Loucy (cell line): ENCODE measurements at regions not wholly inside any gene's neighbourhood (a gene's known extent, or its start where the extent isn't known, plus 50 kb on each side); places are given as distances from the start of the nearest gene placed in this dataset.

Experiments used
- H2AFZ ChIP-seq: fragments of 200-600 bp; sonication (generic); 2 replicates; pipeline ENCODE4 v1.6.0; 2016; ENCODE audit warnings: antibody characterized with exemption, mild to moderate bottlenecking, low read length, moderate library complexity
- H3F3A ChIP-seq: fragments of 200-600 bp; 2 replicates; pipeline ENCODE4 v1.6.0; 2016; ENCODE audit warnings: antibody characterized with exemption, low read depth, mild to moderate bottlenecking
- H3K27me3 ChIP-seq: fragments of 200-600 bp; sonication (generic); 2 replicates; pipeline ENCODE4 v1.6.1; 2014; ENCODE audit warnings: low read length, mild to moderate bottlenecking; ENCODE audit not compliant: insufficient read depth, poor library complexity, severe bottlenecking
- H3K36me3 ChIP-seq: fragments of 200-600 bp; sonication (generic); 2 replicates; pipeline ENCODE4 v1.6.1; 2016; ENCODE audit warnings: low read length; ENCODE audit not compliant: insufficient read depth
- H3K4me1 ChIP-seq: fragments of 200-600 bp; sonication (generic); 2 replicates; pipeline ENCODE4 v1.5.1; 2014; ENCODE audit warnings: low read length, mild to moderate bottlenecking; ENCODE audit not compliant: insufficient read depth, poor library complexity, severe bottlenecking
- H3K4me2 ChIP-seq: fragments of 200-600 bp; sonication (generic); 2 replicates; pipeline ENCODE4 v1.6.0; 2014; ENCODE audit warnings: antibody characterized with exemption, low read length, low read depth, mild to moderate bottlenecking; ENCODE audit not compliant: poor library complexity, severe bottlenecking
- H3K4me3 ChIP-seq: fragments of 200-600 bp; sonication (generic); 2 replicates; pipeline ENCODE4 v1.5.1; 2014; ENCODE audit warnings: low read length, mild to moderate bottlenecking, mixed read lengths; ENCODE audit not compliant: poor library complexity, severe bottlenecking
- H3K79me2 ChIP-seq: fragments of 200-600 bp; sonication (generic); 2 replicates; pipeline ENCODE4 v1.6.1; 2014; ENCODE audit warnings: low read length; ENCODE audit not compliant: insufficient read depth
- H3K9ac ChIP-seq: fragments of 200-600 bp; sonication (generic); 2 replicates; pipeline ENCODE4 v1.6.0; 2014; ENCODE audit warnings: mild to moderate bottlenecking, low read depth, low read length, moderate library complexity; ENCODE audit not compliant: poor library complexity, severe bottlenecking
- H3K9me2 ChIP-seq: fragments of 200-600 bp; sonication (generic); replicated peaks from 2 replicates; pipeline ENCODE4 v1.6.1; 2016; ENCODE audit warnings: low read depth, low read length, mixed read lengths
- H3K9me3 ChIP-seq: fragments of 200-600 bp; sonication (generic); 2 replicates; pipeline ENCODE4 v1.6.1; 2014; ENCODE audit warnings: mild to moderate bottlenecking, antibody characterized with exemption, low read length, low read depth; ENCODE audit not compliant: insufficient read depth
- H4K20me1 ChIP-seq: fragments of 200-600 bp; sonication (generic); 2 replicates; pipeline ENCODE4 v1.6.0; 2014; ENCODE audit warnings: antibody characterized with exemption, low read length, mild to moderate bottlenecking; ENCODE audit not compliant: insufficient read depth, poor library complexity, severe bottlenecking
- CTCF ChIP-seq: fragments of 200-600 bp; sonication (generic); conservative IDR thresholded peaks from 2 replicates; pipeline ENCODE4 v1.5.1; 2014; ENCODE audit warnings: mild to moderate bottlenecking, antibody characterized with exemption, low read length
- EZH2phosphoT487 ChIP-seq: fragments of 200-600 bp; IDR thresholded peaks from 2 replicates; pipeline ENCODE4 v1.6.1; 2018; ENCODE audit warnings: antibody characterized with exemption, mild to moderate bottlenecking, moderate library complexity, borderline replicate concordance

- Histone ChIP-seq H3K27me3 (no peaks in the 10 kb centered on the region), H4K20me1 (no peaks in the 10 kb centered on the region), H3K36me3 (no peaks in the 10 kb centered on the region), H3K4me2 (no peak overlapping the region), H3K9me2 (no peaks in the 10 kb centered on the region), H3K9me3 (no peaks in the 10 kb centered on the region), H3K9ac (no peak overlapping the region), H3K4me3 (no peak overlapping the region), H2AFZ (no peak overlapping the region), H3K4me1 (no peaks in the 10 kb centered on the region), H3K79me2 (no peaks in the 10 kb centered on the region), H3F3A (no peaks in the 10 kb centered on the region)
- TF ChIP-seq CTCF = no peak
- TF ChIP-seq EZH2phosphoT487 = no peak
Measured at GRCh38 chr5:89694026-89694550, 715.5 kb downstream of the CETN3 start.

GRCh38 chr5:89690331-89690730, 719.2 kb downstream of the CETN3 start:
- Histone ChIP-seq H3K4me3 (no peak overlapping the region), H3K36me3 (no peaks in the 10 kb centered on the region), H2AFZ (no peak overlapping the region), H3K79me2 (no peaks in the 10 kb centered on the region), H3K4me2 (no peak overlapping the region), H3K9ac (no peak overlapping the region), H3K9me2 (no peaks in the 10 kb centered on the region), H3F3A (no peaks in the 10 kb centered on the region), H4K20me1 (no peaks in the 10 kb centered on the region), H3K4me1 (no peaks in the 10 kb centered on the region), H3K27me3 (no peaks in the 10 kb centered on the region), H3K9me3 (no peaks in the 10 kb centered on the region)
- TF ChIP-seq CTCF = no peak

GRCh38 chr5:89686081-89686765, 723.3 kb downstream of the CETN3 start:
- TF ChIP-seq EZH2phosphoT487 (no peak), CTCF (no peak)

More at GRCh38 chr5:89686081-89686765, 723.3 kb downstream of the CETN3 start:
- Histone ChIP-seq H3K4me3 (no peak overlapping the region), H3K9ac (no peak overlapping the region), H2AFZ (no peak overlapping the region), H3F3A (no peaks in the 10 kb centered on the region), H3K4me2 (no peak overlapping the region), H3K79me2 (no peaks in the 10 kb centered on the region), H3K36me3 (no peaks in the 10 kb centered on the region), H4K20me1 (no peaks in the 10 kb centered on the region), H3K9me2 (no peaks in the 10 kb centered on the region), H3K27me3 (no peaks in the 10 kb centered on the region), H3K4me1 (no peaks in the 10 kb centered on the region), H3K9me3 (no peaks in the 10 kb centered on the region)
